ENCODE measurements at regions not wholly inside any gene's neighbourhood (a gene's known extent, or its start where the extent isn't known, plus 50 kb on each side); places are given as distances from the start of the nearest gene placed in this dataset.

DNA sequence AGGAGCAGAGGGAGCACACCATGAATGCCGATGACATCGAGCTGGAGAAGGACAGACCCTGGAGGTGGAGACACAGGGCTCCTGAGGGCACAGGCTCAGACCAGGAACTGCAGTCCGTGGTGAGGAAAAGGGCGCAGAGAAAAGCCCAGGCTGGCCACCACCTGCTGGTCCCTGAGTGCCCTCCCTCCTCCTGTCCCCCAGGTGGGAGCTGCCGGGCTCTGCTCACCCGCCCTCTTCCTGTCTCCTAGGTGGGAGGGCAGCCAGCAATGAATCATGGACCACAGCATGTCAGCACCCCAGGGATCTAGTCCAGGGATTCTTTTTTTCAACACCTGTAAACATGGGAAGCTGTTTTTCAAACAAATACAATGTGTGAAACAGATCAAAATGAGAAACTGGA lies 94.6 kb upstream of the ARHGEF7 start:
- TF ChIP-seq NFYB (CRISPR knock-in tag; conservative IDR thresholded peaks at IDR 0.05; ENCODE audit: low read depth) (no peak), ETV6 (CRISPR knock-in tag; IDR thresholded peaks at IDR 0.05) (no peak), JUN (CRISPR knock-in tag; IDR thresholded peaks at IDR 0.05) (no peak)
